ENCODE measurements at regions not wholly inside any gene's neighbourhood (a gene's known extent, or its start where the extent isn't known, plus 50 kb on each side); places are given as distances from the start of the nearest gene placed in this dataset.
"Not testable (repeated sequence)": the region's sequence is repeated elsewhere in the genome, so short reads cannot be mapped to it uniquely, and the experiment has no call there.

- not testable (repeated sequence) for TF ChIP-seq CTCF (IDR thresholded peaks at IDR 0.05); ZFX (IDR thresholded peaks at IDR 0.05; ENCODE audit: borderline replicate concordance)
Measured at GRCh38 chr2:111316881-111317549, 196.3 kb downstream of the BCL2L11 start.

All from 22Rv1 (cell line).